HG02943 (cell line): ENCODE measurements at regions not wholly inside any gene's neighbourhood (a gene's known extent, or its start where the extent isn't known, plus 50 kb on each side); places are given as distances from the start of the nearest gene placed in this dataset.

Experiments used
- ATAC-seq: cut with Tn5 transposase; IDR thresholded peaks from one replicate; pipeline ENCODE4 v1.9.1; 2021; ENCODE audit warnings: mild to moderate bottlenecking, low read depth, moderate library complexity; ENCODE audit not compliant: unreplicated experiment

- ATAC-seq: no peak
These were observed 161.6 kb upstream of the BDNF start for GRCh38 chr11:27861706-27862430.

GRCh38 chr11:27860811-27861210 is 160.6 kb upstream of the BDNF start:
- no peak for ATAC-seq

- no peak for ATAC-seq
These were observed 158.6 kb upstream of the BDNF start for GRCh38 chr11:27858866-27859265.

GRCh38 chr11:27857588-27857987 is 157.3 kb upstream of the BDNF start:
- ATAC-seq: no peak

- no peak for ATAC-seq
These were observed 156.8 kb upstream of the BDNF start for GRCh38 chr11:27857014-27857413.

- ATAC-seq: no peak
These were observed 148.2 kb upstream of the BDNF start for GRCh38 chr11:27848423-27848822.

- ATAC-seq: no peak
These were observed 147.2 kb upstream of the BDNF start for GRCh38 chr11:27847496-27847895.

- no peak for ATAC-seq
These were observed 142.0 kb upstream of the BDNF start for GRCh38 chr11:27842290-27842689.

- no peak for ATAC-seq
These were observed 140.8 kb upstream of the BDNF start for GRCh38 chr11:27841023-27841422.

- ATAC-seq: no peak
These were observed 139.1 kb upstream of the BDNF start for GRCh38 chr11:27839226-27839913.

GRCh38 chr11:27838674-27839073 is 138.4 kb upstream of the BDNF start:
- ATAC-seq: no peak

- ATAC-seq: peak; percentile 74
These were observed 137.8 kb upstream of the BDNF start for GRCh38 chr11:27837895-27838563.

- no peak for ATAC-seq
These were observed 130.0 kb upstream of the BDNF start for GRCh38 chr11:27830206-27830605.

GRCh38 chr11:27820249-27820648 is 120.0 kb upstream of the BDNF start:
- ATAC-seq: no peak

GRCh38 chr11:27816197-27816596 is 115.9 kb upstream of the BDNF start:
- no peak for ATAC-seq

- ATAC-seq: no peak
These were observed 112.1 kb upstream of the BDNF start for GRCh38 chr11:27812341-27812740.

- ATAC-seq: no peak
These were observed 107.3 kb upstream of the BDNF start for GRCh38 chr11:27807596-27807995.

GRCh38 chr11:27806122-27806521 is 105.9 kb upstream of the BDNF start:
- no peak for ATAC-seq

- no peak for ATAC-seq
These were observed 96.0 kb upstream of the BDNF start for GRCh38 chr11:27795955-27796861.

GRCh38 chr11:27786864-27787263 is 86.6 kb upstream of the BDNF start:
- no peak for ATAC-seq

- no peak for ATAC-seq
These were observed 86.1 kb upstream of the BDNF start for GRCh38 chr11:27786331-27786730.
